H9 (cell line): ENCODE measurements at regions not wholly inside any gene's neighbourhood (a gene's known extent, or its start where the extent isn't known, plus 50 kb on each side); places are given as distances from the start of the nearest gene placed in this dataset.

Experiments
- DNase-seq: peaks from one replicate; pipeline ENCODE4 v3.0.0-alpha.2; 2017
- H2AFZ ChIP-seq: one replicate; pipeline ENCODE4 v1.6.1; 2013; ENCODE audit warnings: mild to moderate bottlenecking, low read length, control low read depth, moderate library complexity
- H2AK5ac ChIP-seq: 2 replicates; pipeline ENCODE4 v1.6.1; 2013; ENCODE audit warnings: low read length, control low read depth, mixed read lengths; ENCODE audit not compliant: insufficient read length
- H2BK120ac ChIP-seq: one replicate; pipeline ENCODE4 v1.6.1; 2013; ENCODE audit warnings: low read depth, mild to moderate bottlenecking, low read length, control low read depth, inconsistent platforms; ENCODE audit not compliant: poor library complexity, severe bottlenecking
- H2BK12ac ChIP-seq: 2 replicates; pipeline ENCODE4 v1.6.1; 2013; ENCODE audit warnings: low read length, control low read depth, mixed read lengths, low read depth; ENCODE audit not compliant: insufficient read length
- H2BK15ac ChIP-seq: 2 replicates; pipeline ENCODE4 v1.6.1; 2013; ENCODE audit warnings: low read depth, low read length, control low read depth
- H2BK20ac ChIP-seq: one replicate; pipeline ENCODE4 v1.6.1; 2013; ENCODE audit warnings: low read depth, mild to moderate bottlenecking, low read length, control low read depth, inconsistent platforms; ENCODE audit not compliant: poor library complexity, severe bottlenecking
- H2BK5ac ChIP-seq: 2 replicates; pipeline ENCODE4 v1.6.1; 2013; ENCODE audit warnings: low read length, control low read depth, mixed read lengths; ENCODE audit not compliant: insufficient read length
- H3K14ac ChIP-seq: 2 replicates; pipeline ENCODE4 v1.6.1; 2013; ENCODE audit warnings: low read length, control low read depth; ENCODE audit not compliant: insufficient read depth
- H3K18ac ChIP-seq: 2 replicates; pipeline ENCODE4 v1.6.1; 2013; ENCODE audit warnings: low read depth, mild to moderate bottlenecking, mixed read lengths, low read length, control low read depth; ENCODE audit not compliant: insufficient read length
- H3K23ac ChIP-seq: 2 replicates; pipeline ENCODE4 v1.6.1; 2013; ENCODE audit warnings: low read length, control low read depth, mixed read lengths, low read depth; ENCODE audit not compliant: insufficient read length
- H3K23me2 ChIP-seq: 2 replicates; pipeline ENCODE4 v1.6.1; 2013; ENCODE audit warnings: low read depth, mild to moderate bottlenecking, mixed read lengths, low read length, control low read depth; ENCODE audit not compliant: insufficient read length, poor library complexity, severe bottlenecking
- H3K27ac ChIP-seq: 2 replicates; pipeline ENCODE4 v1.5.1; 2013; ENCODE audit warnings: low read length, control low read depth, mixed read lengths, low read depth; ENCODE audit not compliant: insufficient read length
- H3K27me3 ChIP-seq: 2 replicates; pipeline ENCODE4 v1.6.1; 2013; ENCODE audit warnings: low read length, control low read depth, inconsistent platforms; ENCODE audit not compliant: insufficient read depth
- H3K4ac ChIP-seq: 2 replicates; pipeline ENCODE4 v1.6.1; 2013; ENCODE audit warnings: low read depth, mild to moderate bottlenecking, control low read depth, inconsistent platforms, low read length, moderate library complexity
- H3K4me1 ChIP-seq: 2 replicates; pipeline ENCODE4 v1.6.1; 2013; ENCODE audit warnings: low read length, control low read depth, inconsistent platforms; ENCODE audit not compliant: insufficient read depth
- H3K4me2 ChIP-seq: 2 replicates; pipeline ENCODE4 v1.6.1; 2013; ENCODE audit warnings: low read length, control low read depth, mixed read lengths; ENCODE audit not compliant: insufficient read length, insufficient read depth
- H3K56ac ChIP-seq: 2 replicates; pipeline ENCODE4 v1.6.1; 2013; ENCODE audit warnings: low read depth, mild to moderate bottlenecking, mixed read lengths, low read length, control low read depth; ENCODE audit not compliant: insufficient read length
- H3K79me1 ChIP-seq: 2 replicates; pipeline ENCODE4 v1.6.1; 2013; ENCODE audit warnings: low read depth, mild to moderate bottlenecking, moderate library complexity, low read length, control low read depth, inconsistent platforms; ENCODE audit not compliant: insufficient read depth, poor library complexity, severe bottlenecking
- H3K79me2 ChIP-seq: 2 replicates; pipeline ENCODE4 v1.6.1; 2013; ENCODE audit warnings: low read length, control low read depth, inconsistent platforms; ENCODE audit not compliant: insufficient read depth
- H3K9ac ChIP-seq: 2 replicates; pipeline ENCODE4 v1.6.1; 2013; ENCODE audit warnings: low read length, control low read depth, mixed read lengths; ENCODE audit not compliant: insufficient read length; ENCODE audit errors: extremely low read depth
- H3K9me3 ChIP-seq: one replicate; pipeline ENCODE4 v1.6.1; 2013; ENCODE audit warnings: low read depth, low read length, inconsistent platforms; ENCODE audit not compliant: control insufficient read depth
- H3T11ph ChIP-seq: one replicate; pipeline ENCODE4 v1.6.1; 2013; ENCODE audit warnings: mild to moderate bottlenecking, low read length, control low read depth, inconsistent platforms
- H4K20me1 ChIP-seq: one replicate; pipeline ENCODE4 v1.6.1; 2013; ENCODE audit not compliant: control insufficient read depth, insufficient read length, insufficient read depth
- H4K5ac ChIP-seq: 2 replicates; pipeline ENCODE4 v1.6.1; 2013; ENCODE audit warnings: low read depth, mild to moderate bottlenecking, mixed read lengths, low read length, control low read depth; ENCODE audit not compliant: insufficient read length
- H4K8ac ChIP-seq: replicated peaks from 2 replicates; pipeline ENCODE4 v1.6.1; 2013; ENCODE audit warnings: low read length, control low read depth, mixed read lengths, low read depth; ENCODE audit not compliant: insufficient read length
- H4K91ac ChIP-seq: 2 replicates; pipeline ENCODE4 v1.6.1; 2013; ENCODE audit warnings: low read depth, mild to moderate bottlenecking, moderate library complexity, mixed read lengths, low read length, control low read depth; ENCODE audit not compliant: insufficient read length
- H3K27ac Mint-ChIP-seq, 3 experiments: 2 replicates in 2 of 3; 3 replicates in 1 of 3; pipeline ENCODE4 v1.8.0; 2020 to 2021; ENCODE audit warnings: mixed read lengths in 3 of 3, mild to moderate bottlenecking in 1 of 3, moderate library complexity in 1 of 3
- H3K27me3 Mint-ChIP-seq: 2 replicates; pipeline ENCODE4 v1.8.0; 2021; ENCODE audit warnings: low read depth, mild to moderate bottlenecking, moderate library complexity, mixed read lengths
- H3K36me3 Mint-ChIP-seq, 3 experiments: 2 replicates in 2 of 3; 3 replicates in 1 of 3; pipeline ENCODE4 v1.8.0; 2020 to 2021; ENCODE audit warnings: low read depth in 3 of 3, mixed read lengths in 3 of 3; ENCODE audit not compliant: insufficient read depth in 1 of 3
- H3K4me1 Mint-ChIP-seq, 2 experiments: 2 replicates each; pipeline ENCODE4 v1.8.0; 2020; ENCODE audit warnings: mixed read lengths in 2 of 2
- H3K4me3 Mint-ChIP-seq, 2 experiments: 2 replicates in 1 of 2; 3 replicates in 1 of 2; pipeline ENCODE4 v1.8.0; 2020 to 2021; ENCODE audit warnings: mild to moderate bottlenecking in 2 of 2, mixed read lengths in 2 of 2, moderate library complexity in 1 of 2
- H3K9me3 Mint-ChIP-seq, 2 experiments: 2 replicates in 1 of 2; 3 replicates in 1 of 2; pipeline ENCODE4 v1.8.0; 2020; ENCODE audit warnings: mild to moderate bottlenecking in 2 of 2, mixed read lengths in 2 of 2, moderate library complexity in 1 of 2
- TF ChIP-seq, protein P1 (sequence below): fragments of 200-600 bp; sonication (generic); conservative IDR thresholded peaks from 3 replicates; pipeline ENCODE4 v1.8.0; 2021; ENCODE audit warnings: antibody characterized with exemption, mild to moderate bottlenecking

DNA sequence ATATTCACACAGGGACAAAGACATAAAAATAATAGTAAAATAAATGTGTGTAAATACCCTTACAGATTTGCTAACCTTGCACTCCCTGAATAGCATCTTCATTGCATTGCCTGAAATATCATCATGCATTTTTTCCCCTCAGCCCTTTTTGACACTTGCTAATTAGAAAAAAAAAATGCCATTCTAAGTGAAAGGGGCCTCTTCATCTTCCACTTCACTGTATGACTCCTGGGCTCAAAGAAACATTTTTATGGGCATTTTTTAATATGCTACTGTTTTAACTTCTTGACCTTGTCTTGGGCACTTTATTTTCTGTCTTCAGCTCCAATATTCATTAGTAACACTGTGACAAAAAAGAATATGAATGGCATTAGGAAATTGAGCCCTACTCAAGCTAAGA, 1424.4 kb downstream of the CDH8 start:
- Histone ChIP-seq H2BK12ac (no peak overlapping the region), H3K4me1 (no peaks in the 10 kb centered on the region), H3K27me3 (no peaks in the 10 kb centered on the region), H2BK15ac (no peak overlapping the region), H3K23me2 (no peaks in the 10 kb centered on the region), H2BK20ac (no peak overlapping the region), H3K4ac (no peak overlapping the region), H3K4me2 (no peak overlapping the region), H2AFZ (no peak overlapping the region), H3K23ac (no peak overlapping the region), H4K8ac (no peak overlapping the region), H3K14ac (no peak overlapping the region), H4K20me1 (no peaks in the 10 kb centered on the region), H3K79me2 (no peaks in the 10 kb centered on the region), H3T11ph (no peak overlapping the region), H3K9me3 (no peaks in the 10 kb centered on the region), H2AK5ac (no peak overlapping the region), H3K79me1 (no peaks in the 10 kb centered on the region), H4K91ac (no peak overlapping the region), H4K5ac (no peak overlapping the region), H2BK120ac (no peak overlapping the region), H3K56ac (no peak overlapping the region), H2BK5ac (no peak overlapping the region), H3K9ac (no peak overlapping the region), H3K18ac (no peak overlapping the region), H3K27ac (no peak overlapping the region)
- Mint-ChIP-seq H3K4me1 (peaks cover 5 to 6% of the 10 kb centered on the region in 2 experiments), H3K27me3 (no peaks in the 10 kb centered on the region), H3K4me3 (no peak overlapping the region), H3K9me3 (peaks cover 0 to 3% of the 10 kb centered on the region in 2 experiments; a peak in 1 of 5 replicates), H3K27ac (no peak overlapping the region), H3K36me3 (no peaks in the 10 kb centered on the region)
- DNase-seq: no peak
- TF ChIP-seq, protein P1, sequence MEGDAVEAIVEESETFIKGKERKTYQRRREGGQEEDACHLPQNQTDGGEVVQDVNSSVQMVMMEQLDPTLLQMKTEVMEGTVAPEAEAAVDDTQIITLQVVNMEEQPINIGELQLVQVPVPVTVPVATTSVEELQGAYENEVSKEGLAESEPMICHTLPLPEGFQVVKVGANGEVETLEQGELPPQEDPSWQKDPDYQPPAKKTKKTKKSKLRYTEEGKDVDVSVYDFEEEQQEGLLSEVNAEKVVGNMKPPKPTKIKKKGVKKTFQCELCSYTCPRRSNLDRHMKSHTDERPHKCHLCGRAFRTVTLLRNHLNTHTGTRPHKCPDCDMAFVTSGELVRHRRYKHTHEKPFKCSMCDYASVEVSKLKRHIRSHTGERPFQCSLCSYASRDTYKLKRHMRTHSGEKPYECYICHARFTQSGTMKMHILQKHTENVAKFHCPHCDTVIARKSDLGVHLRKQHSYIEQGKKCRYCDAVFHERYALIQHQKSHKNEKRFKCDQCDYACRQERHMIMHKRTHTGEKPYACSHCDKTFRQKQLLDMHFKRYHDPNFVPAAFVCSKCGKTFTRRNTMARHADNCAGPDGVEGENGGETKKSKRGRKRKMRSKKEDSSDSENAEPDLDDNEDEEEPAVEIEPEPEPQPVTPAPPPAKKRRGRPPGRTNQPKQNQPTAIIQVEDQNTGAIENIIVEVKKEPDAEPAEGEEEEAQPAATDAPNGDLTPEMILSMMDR: no peak
